Hepatocyte (in vitro differentiated cells): ENCODE measurements at regions not wholly inside any gene's neighbourhood (a gene's known extent, or its start where the extent isn't known, plus 50 kb on each side); places are given as distances from the start of the nearest gene placed in this dataset.

ENCODE experiments used
- DNase-seq: peaks from one replicate; pipeline ENCODE4 v3.0.0-alpha.2; 2016; ENCODE audit warnings: low spot score
- H2AFZ ChIP-seq: fragments of 200-600 bp; sonication (generic); 2 replicates; pipeline ENCODE4 v1.6.0; 2016; ENCODE audit warnings: antibody characterized with exemption, mild to moderate bottlenecking
- H3K27ac ChIP-seq: fragments of 200-600 bp; sonication (generic); 2 replicates; pipeline ENCODE4 v1.5.1; 2016; ENCODE audit warnings: mild to moderate bottlenecking
- H3K27me3 ChIP-seq: fragments of 200-600 bp; sonication (generic); 2 replicates; pipeline ENCODE4 v1.6.1; 2016
- H3K36me3 ChIP-seq: fragments of 200-600 bp; sonication (generic); replicated peaks from 2 replicates; pipeline ENCODE4 v1.5.1; 2016; ENCODE audit warnings: low read depth; ENCODE audit not compliant: insufficient read depth
- H3K4me1 ChIP-seq: fragments of 200-600 bp; sonication (generic); 2 replicates; pipeline ENCODE4 v1.5.1; 2016; ENCODE audit warnings: mild to moderate bottlenecking, moderate library complexity; ENCODE audit not compliant: insufficient read depth
- H3K4me2 ChIP-seq: fragments of 200-600 bp; sonication (generic); 2 replicates; pipeline ENCODE4 v1.6.0; 2016
- H3K4me3 ChIP-seq: fragments of 200-600 bp; sonication (generic); 2 replicates; pipeline ENCODE4 v1.5.1; 2016; ENCODE audit warnings: mild to moderate bottlenecking
- H3K79me2 ChIP-seq: fragments of 200-600 bp; sonication (generic); 2 replicates; pipeline ENCODE4 v1.6.0; 2017; ENCODE audit warnings: mild to moderate bottlenecking
- H3K9me2 ChIP-seq: fragments of 200-600 bp; sonication (generic); replicated peaks from 2 replicates; pipeline ENCODE4 v1.6.0; 2017; ENCODE audit warnings: mild to moderate bottlenecking; ENCODE audit not compliant: insufficient read depth
- H3K9me3 ChIP-seq: fragments of 200-600 bp; sonication (generic); 2 replicates; pipeline ENCODE4 v1.5.1; 2016; ENCODE audit warnings: low read depth, mild to moderate bottlenecking
- H4K20me1 ChIP-seq: fragments of 200-600 bp; sonication (generic); 2 replicates; pipeline ENCODE4 v1.6.0; 2016; ENCODE audit warnings: mild to moderate bottlenecking; ENCODE audit not compliant: insufficient read depth, poor library complexity, severe bottlenecking
- CTCF ChIP-seq: fragments of 200-600 bp; sonication (generic); IDR thresholded peaks from 2 replicates; pipeline ENCODE4 v1.5.1; 2016; ENCODE audit warnings: antibody characterized with exemption, mild to moderate bottlenecking; ENCODE audit not compliant: poor library complexity
- EZH2 ChIP-seq: fragments of 200-600 bp; sonication (generic); IDR thresholded peaks from 2 replicates; pipeline ENCODE4 v1.6.1; 2016; ENCODE audit warnings: antibody characterized with exemption, mild to moderate bottlenecking, borderline replicate concordance
- EZH2phosphoT487 ChIP-seq: fragments of 200-600 bp; sonication (generic); IDR thresholded peaks from one replicate; pipeline ENCODE4 v1.6.1; 2018; ENCODE audit warnings: antibody characterized with exemption, mild to moderate bottlenecking, low read depth, moderate library complexity; ENCODE audit not compliant: unreplicated experiment, severe bottlenecking
- WGBS: methylation state at CpG from one replicate; pipeline ENCODE4 v1.1.6; 2016; ENCODE audit warnings: low lambda C conversion rate; ENCODE audit errors: missing lambda C conversion rate; 5-methylcytosine and 5-hydroxymethylcytosine counted together

GRCh38 chr22:44409211-44409973, 88.6 kb downstream of the RTL6 start:
- H4K20me1 ChIP-seq = no peaks in the 10 kb centered on the region
- no peaks in the 10 kb centered on the region for H3K9me2 ChIP-seq
- no peak overlapping the region for H3K4me3 ChIP-seq
- no peak for DNase-seq
- 82% methylated on average over 24 of the region's 24 CpGs for WGBS
- no peaks in the 10 kb centered on the region for H3K79me2 ChIP-seq
- no peaks in the 10 kb centered on the region for H3K9me3 ChIP-seq
- H3K4me1 ChIP-seq = peaks cover 15% of the 10 kb centered on the region
- H3K4me2 ChIP-seq = no peak overlapping the region
- H3K27ac ChIP-seq = no peak overlapping the region
- TF ChIP-seq EZH2phosphoT487 (no peak), EZH2 (no peak), CTCF (no peak)
- H3K27me3 ChIP-seq = no peaks in the 10 kb centered on the region
- no peak overlapping the region for H2AFZ ChIP-seq
- no peaks in the 10 kb centered on the region for H3K36me3 ChIP-seq

- Histone ChIP-seq H2AFZ (no peak overlapping the region), H3K79me2 (no peaks in the 10 kb centered on the region), H3K4me1 (peaks cover 15% of the 10 kb centered on the region), H4K20me1 (no peaks in the 10 kb centered on the region), H3K9me2 (no peaks in the 10 kb centered on the region), H3K9me3 (no peaks in the 10 kb centered on the region), H3K27me3 (no peaks in the 10 kb centered on the region), H3K36me3 (no peaks in the 10 kb centered on the region), H3K4me3 (no peak overlapping the region), H3K27ac (no peak overlapping the region), H3K4me2 (no peak overlapping the region)
- 93% methylated on average over 7 of the region's 7 CpGs for WGBS
- no peak for TF ChIP-seq EZH2
- no peak for TF ChIP-seq CTCF
- no peak for TF ChIP-seq EZH2phosphoT487
- DNase-seq = no peak
Measured at GRCh38 chr22:44408829-44409192, 89.2 kb downstream of the RTL6 start.

GRCh38 chr22:44407987-44408828, 89.8 kb downstream of the RTL6 start:
- no peak overlapping the region for H2AFZ ChIP-seq
- H3K36me3 ChIP-seq = no peaks in the 10 kb centered on the region
- WGBS = 90% methylated on average over 21 of the region's 21 CpGs
- H3K4me3 ChIP-seq = no peak overlapping the region
- DNase-seq = no peak
- H4K20me1 ChIP-seq = no peaks in the 10 kb centered on the region
- H3K9me2 ChIP-seq = no peaks in the 10 kb centered on the region
- no peaks in the 10 kb centered on the region for H3K9me3 ChIP-seq
- H3K4me2 ChIP-seq = no peak overlapping the region
- no peaks in the 10 kb centered on the region for H3K79me2 ChIP-seq
- H3K4me1 ChIP-seq = peaks cover 15% of the 10 kb centered on the region
- no peaks in the 10 kb centered on the region for H3K27me3 ChIP-seq
- no peak overlapping the region for H3K27ac ChIP-seq
- no peak for TF ChIP-seq EZH2
- no peak for TF ChIP-seq CTCF
- TF ChIP-seq EZH2phosphoT487 = no peak
